ENCODE measurements at regions not wholly inside any gene's neighbourhood (a gene's known extent, or its start where the extent isn't known, plus 50 kb on each side); places are given as distances from the start of the nearest gene placed in this dataset.

DNA sequence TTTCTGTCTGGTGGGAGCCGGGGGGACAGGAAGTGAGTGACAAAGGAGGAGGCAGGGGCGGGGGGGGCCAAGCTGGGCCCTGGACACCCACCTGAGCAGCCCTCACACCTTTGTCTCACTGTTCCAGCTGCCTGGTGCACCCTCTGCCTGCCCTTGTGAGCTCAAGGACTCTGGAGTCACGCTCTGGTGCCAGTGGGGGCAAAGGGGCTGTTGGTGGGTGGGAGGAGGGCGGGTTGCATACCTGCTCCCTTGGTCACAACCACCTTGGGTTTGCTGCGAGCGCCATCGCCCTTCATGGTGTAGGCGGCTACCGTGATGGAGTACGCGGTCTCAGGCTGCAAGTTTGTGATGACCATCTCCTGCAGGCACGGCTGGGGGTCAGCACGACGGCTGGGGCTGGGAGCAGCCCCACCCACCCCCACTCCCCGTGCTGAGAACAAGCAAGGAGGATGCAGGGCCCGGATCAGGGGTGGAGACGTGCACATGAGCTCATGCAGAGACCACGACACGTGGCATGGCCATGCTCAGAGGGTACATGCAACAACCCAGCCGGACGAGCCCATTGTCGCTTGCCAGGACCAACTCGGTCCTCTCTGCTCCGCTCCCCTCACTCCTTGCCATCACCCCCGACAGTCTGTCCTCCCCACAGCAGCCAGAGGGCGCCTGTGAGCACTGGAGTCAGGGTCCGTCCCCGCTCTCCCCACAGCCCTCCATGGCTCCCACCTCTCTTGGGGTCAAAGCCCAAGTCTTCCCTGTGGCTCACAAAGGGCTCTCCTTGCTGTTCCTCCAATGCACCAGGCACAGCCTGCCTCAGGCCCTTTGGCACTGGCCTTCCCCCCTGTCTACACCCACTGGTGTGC is 114.9 kb downstream of the PTPRS start:
- Histone ChIP-seq H3K4me1 (ENCODE audit: control insufficient read depth in 1 of 2, insufficient read depth in 2 of 2, low read length in 2 of 2) (no peaks in the 10 kb centered on the region), H3K27me3 (ENCODE audit: control insufficient read depth in 2 of 2, insufficient read depth in 2 of 2, low read length in 2 of 2) (peaks cover 2 to 8% of the 10 kb centered on the region in 2 donors), H3K79me2 (ENCODE audit: insufficient read depth, low read length) (no peaks in the 10 kb centered on the region), H2AFZ (ENCODE audit: insufficient read depth, low read depth, low read length, poor library complexity, severe bottlenecking) (no peak overlapping the region), H3K36me3 (replicated peaks in 1 of 2; ENCODE audit: control insufficient read depth in 1 of 2, insufficient read depth in 2 of 2, low read length in 2 of 2) (no peaks in the 10 kb centered on the region), H3K9me3 (replicated peaks in 1 of 2; ENCODE audit: control insufficient read depth in 1 of 2, insufficient read depth in 1 of 2, low read length in 2 of 2) (no peaks in the 10 kb centered on the region), H4K20me1 (ENCODE audit: insufficient read depth, low read length) (no peaks in the 10 kb centered on the region), H3K4me3 (replicated peaks in 1 of 3; ENCODE audit: low read depth in 2 of 3, low read length in 3 of 3) (no peak overlapping the region), H3K27ac (ENCODE audit: low read depth in 1 of 2, low read length in 2 of 2) (no peak overlapping the region), H3K9ac (ENCODE audit: insufficient read depth, low read length, poor library complexity, severe bottlenecking) (no peak overlapping the region), H3K4me2 (replicated peaks; ENCODE audit: extremely low read depth, low read length, poor library complexity, severe bottlenecking) (no peak overlapping the region)
- intact Hi-C loops (cut with micrococcal nuclease): no loop called here
- TF ChIP-seq, protein P1, sequence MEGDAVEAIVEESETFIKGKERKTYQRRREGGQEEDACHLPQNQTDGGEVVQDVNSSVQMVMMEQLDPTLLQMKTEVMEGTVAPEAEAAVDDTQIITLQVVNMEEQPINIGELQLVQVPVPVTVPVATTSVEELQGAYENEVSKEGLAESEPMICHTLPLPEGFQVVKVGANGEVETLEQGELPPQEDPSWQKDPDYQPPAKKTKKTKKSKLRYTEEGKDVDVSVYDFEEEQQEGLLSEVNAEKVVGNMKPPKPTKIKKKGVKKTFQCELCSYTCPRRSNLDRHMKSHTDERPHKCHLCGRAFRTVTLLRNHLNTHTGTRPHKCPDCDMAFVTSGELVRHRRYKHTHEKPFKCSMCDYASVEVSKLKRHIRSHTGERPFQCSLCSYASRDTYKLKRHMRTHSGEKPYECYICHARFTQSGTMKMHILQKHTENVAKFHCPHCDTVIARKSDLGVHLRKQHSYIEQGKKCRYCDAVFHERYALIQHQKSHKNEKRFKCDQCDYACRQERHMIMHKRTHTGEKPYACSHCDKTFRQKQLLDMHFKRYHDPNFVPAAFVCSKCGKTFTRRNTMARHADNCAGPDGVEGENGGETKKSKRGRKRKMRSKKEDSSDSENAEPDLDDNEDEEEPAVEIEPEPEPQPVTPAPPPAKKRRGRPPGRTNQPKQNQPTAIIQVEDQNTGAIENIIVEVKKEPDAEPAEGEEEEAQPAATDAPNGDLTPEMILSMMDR (IDR thresholded peaks at IDR 0.05): no peak
- H3K4me3 Mint-ChIP-seq: no peak overlapping the region
- DNase-seq: no peak
- peaks cover 0 to 16% (median 0%) of the 10 kb centered on the region in 7 donors for H3K9me3 Mint-ChIP-seq
- H3K36me3 Mint-ChIP-seq: no peaks in the 10 kb centered on the region
- H3K27ac Mint-ChIP-seq: no peak overlapping the region
- peaks cover 16 to 31% (median 29%) of the 10 kb centered on the region in 3 donors for H3K27me3 Mint-ChIP-seq (ENCODE audit: low read depth in 3 of 3)
- H3K4me1 Mint-ChIP-seq: peaks cover 5% of the 10 kb centered on the region
- WGBS (ENCODE audit: insufficient coverage): 85% methylated on average over 22 of the region's 28 CpGs

DNA sequence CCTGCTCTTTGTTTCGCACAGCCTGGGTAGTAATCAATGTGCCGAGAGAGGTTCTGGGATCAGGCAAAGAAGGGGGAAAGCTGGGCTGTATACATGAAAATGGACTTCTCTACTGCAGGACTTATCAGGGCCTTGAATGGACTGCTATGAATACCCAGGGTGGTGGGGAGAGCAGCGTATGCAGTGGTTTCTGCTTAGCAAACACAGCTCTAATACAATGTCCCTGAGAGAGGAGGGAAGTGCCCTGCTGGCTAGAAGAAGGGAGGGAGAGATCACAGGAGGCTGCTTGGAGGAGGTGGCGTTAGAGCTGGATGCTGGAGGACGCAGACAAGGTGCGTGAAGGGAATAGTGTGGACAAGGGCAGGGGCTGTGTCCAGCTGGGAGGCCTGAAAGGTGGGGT is 116.1 kb downstream of the PTPRS start:
- no peaks in the 10 kb centered on the region for H3K9me3 ChIP-seq (replicated peaks in 1 of 2; ENCODE audit: control insufficient read depth in 1 of 2, insufficient read depth in 1 of 2, low read length in 2 of 2)
- no peak for DNase-seq
- peaks cover 0 to 14% (median 0%) of the 10 kb centered on the region in 7 donors for H3K9me3 Mint-ChIP-seq
- H3K36me3 ChIP-seq (replicated peaks in 1 of 2; ENCODE audit: control insufficient read depth in 1 of 2, insufficient read depth in 2 of 2, low read length in 2 of 2): no peaks in the 10 kb centered on the region
- H3K79me2 ChIP-seq (ENCODE audit: insufficient read depth, low read length): no peaks in the 10 kb centered on the region
- H3K4me3 ChIP-seq (replicated peaks in 1 of 3; ENCODE audit: low read depth in 2 of 3, low read length in 3 of 3): no peak overlapping the region
- 97% methylated on average over 6 of the region's 6 CpGs for WGBS (ENCODE audit: insufficient coverage)
- no peaks in the 10 kb centered on the region for H3K4me1 ChIP-seq (ENCODE audit: control insufficient read depth in 1 of 2, insufficient read depth in 2 of 2, low read length in 2 of 2)
- no peak overlapping the region for H3K9ac ChIP-seq (ENCODE audit: insufficient read depth, low read length, poor library complexity, severe bottlenecking)
- TF ChIP-seq, protein P1 (IDR thresholded peaks at IDR 0.05): no peak
- H3K4me2 ChIP-seq (replicated peaks; ENCODE audit: extremely low read depth, low read length, poor library complexity, severe bottlenecking): no peak overlapping the region
- no peak overlapping the region for H2AFZ ChIP-seq (ENCODE audit: insufficient read depth, low read depth, low read length, poor library complexity, severe bottlenecking)
- H3K27me3 Mint-ChIP-seq (ENCODE audit: low read depth in 3 of 3): peaks cover 14 to 26% (median 21%) of the 10 kb centered on the region in 3 donors
- H3K27ac ChIP-seq (ENCODE audit: low read depth in 1 of 2, low read length in 2 of 2): no peak overlapping the region
- no peaks in the 10 kb centered on the region for H4K20me1 ChIP-seq (ENCODE audit: insufficient read depth, low read length)
- H3K4me3 Mint-ChIP-seq: no peak overlapping the region
- peaks cover 5% of the 10 kb centered on the region for H3K4me1 Mint-ChIP-seq
- no peaks in the 10 kb centered on the region for H3K36me3 Mint-ChIP-seq
- peaks cover 0 to 8% of the 10 kb centered on the region in 2 donors for H3K27me3 ChIP-seq (ENCODE audit: control insufficient read depth in 2 of 2, insufficient read depth in 2 of 2, low read length in 2 of 2)
- no peak overlapping the region for H3K27ac Mint-ChIP-seq
- intact Hi-C loops (cut with micrococcal nuclease): no loop called here

Measured in CD14-positive monocyte (primary cell).